Pancreas (tissue), 10 donors: ENCODE measurements at regions not wholly inside any gene's neighbourhood (a gene's known extent, or its start where the extent isn't known, plus 50 kb on each side); places are given as distances from the start of the nearest gene placed in this dataset.

Experiments used
- ATAC-seq, 4 donors: fragments of 200-7000 bp; cut with Tn5 transposase; one replicate each; pipeline versions ENCODE4 v1.8.0 to v1.9.1; 2020; ENCODE audit warnings: mild to moderate bottlenecking in 4 of 4, moderate library complexity in 4 of 4
- DNase-seq, 6 donors: peaks; one replicate each; pipeline ENCODE4 v3.0.0-alpha.2; 2020
- FAIRE-seq: peaks from 2 replicates; lab custom pipeline; 2012; peaks lifted over from hg19 to GRCh38; lab: Jason Lieb, UNC
- H3K27ac ChIP-seq, 4 donors: fragments of 200-600 bp; sonication (generic); 1 replicate in 3 of 4; 2 replicates in 1 of 4; pipeline versions ENCODE4 v1.5.0 to v1.8.0; 2020
- H3K27me3 ChIP-seq, 4 donors: fragments of 200-600 bp; one replicate each; pipeline ENCODE4 v1.8.0; 2021
- H3K36me3 ChIP-seq, 3 donors: fragments of 200-600 bp; sonication (generic) in 1 of 3; one replicate each; pipeline versions ENCODE4 v1.5.0 to v1.8.0; 2020 to 2021
- H3K4me1 ChIP-seq, 3 donors: fragments of 200-600 bp; one replicate each; pipeline ENCODE4 v1.8.0; 2021
- H3K4me3 ChIP-seq, 4 donors: fragments of 200-600 bp; sonication (generic) in 2 of 4; one replicate each; pipeline versions ENCODE4 v1.5.0 to v1.8.0; 2020 to 2021
- H3K9me3 ChIP-seq, 4 donors: fragments of 200-600 bp; one replicate each; pipeline ENCODE4 v1.8.0; 2021
- WGBS, 2 donors: extraction: QIAGEN DNeasy Blood & Tissue Kit; methylation state at CpG; one replicate each; pipeline ENCODE4 v1.1.7; 2013; 5-methylcytosine and 5-hydroxymethylcytosine counted together
- intact Hi-C, 3 donors: fragments of 100-400 bp; cut with DNase I; formaldehyde crosslinking; loops; one replicate each; pipeline versions ENCODE4 v1.11.1 to v1.14.2; 2022
- TF ChIP-seq, protein P1 (sequence below), 4 donors: fragments of 200-600 bp; sonication (generic) in 3 of 4; IDR thresholded peaks; one replicate each; pipeline versions ENCODE4 v1.5.0 to v1.8.0; 2021; ENCODE audit warnings: antibody characterized with exemption in 4 of 4
- donor health status: healthy with polysubstance abuse.
- donor health status: DM: no; HTN: no; CAD: no; lungs with moderate emphysema.
- donor health status: DM: no; HTN: no; CAD: no.
- donor health status: control.
- donor health status: control.
- donor health status: Bipolar disorder and iron deficiency.
- donor health status: DM: yes; HTN: yes; CAD: no.
- donor health status: DM: no; HTN: no; CAD: no.
- donor health status: DM: no; HTN: no; CAD: no.
- donor health status: DM: yes; HTN: yes; CAD: no.

DNA sequence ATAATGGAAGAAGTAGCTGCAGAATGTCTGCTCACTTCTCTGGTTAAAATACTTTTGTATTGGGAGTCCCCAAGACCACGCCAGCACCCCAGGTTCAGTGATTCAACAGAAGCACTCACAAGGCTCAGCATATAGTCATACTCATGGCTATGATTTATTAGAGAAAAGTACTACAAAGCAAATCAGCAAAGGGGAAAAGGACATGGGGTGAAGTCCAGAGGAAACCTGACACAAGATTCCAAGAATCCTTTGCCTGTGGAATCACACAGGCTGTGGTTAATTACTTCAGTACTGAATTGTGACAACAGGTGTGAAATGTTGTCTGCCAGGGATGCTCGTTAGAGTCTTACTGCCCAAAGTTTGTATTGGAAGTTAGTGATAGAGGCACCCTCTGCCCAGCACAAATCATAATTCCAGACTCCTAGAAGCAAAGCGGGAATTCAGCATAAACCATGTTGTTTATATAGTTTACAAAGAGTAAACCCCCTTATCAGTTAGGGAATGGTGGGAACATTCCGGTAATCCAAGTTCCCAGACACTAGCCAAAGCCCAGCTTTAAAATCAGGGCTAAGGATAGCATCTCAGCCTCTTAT is 79.4 kb downstream of the HYCC1 start:
- FAIRE-seq = no peak
- Histone ChIP-seq H3K27ac (no peak overlapping the region), H3K4me1 (no peaks in the 10 kb centered on the region), H3K9me3 (no peaks in the 10 kb centered on the region), H3K36me3 (no peaks in the 10 kb centered on the region), H3K27me3 (no peaks in the 10 kb centered on the region), H3K4me3 (no peak overlapping the region)
- intact Hi-C loops = no loop called here
- no peak for DNase-seq
- TF ChIP-seq, protein P1, sequence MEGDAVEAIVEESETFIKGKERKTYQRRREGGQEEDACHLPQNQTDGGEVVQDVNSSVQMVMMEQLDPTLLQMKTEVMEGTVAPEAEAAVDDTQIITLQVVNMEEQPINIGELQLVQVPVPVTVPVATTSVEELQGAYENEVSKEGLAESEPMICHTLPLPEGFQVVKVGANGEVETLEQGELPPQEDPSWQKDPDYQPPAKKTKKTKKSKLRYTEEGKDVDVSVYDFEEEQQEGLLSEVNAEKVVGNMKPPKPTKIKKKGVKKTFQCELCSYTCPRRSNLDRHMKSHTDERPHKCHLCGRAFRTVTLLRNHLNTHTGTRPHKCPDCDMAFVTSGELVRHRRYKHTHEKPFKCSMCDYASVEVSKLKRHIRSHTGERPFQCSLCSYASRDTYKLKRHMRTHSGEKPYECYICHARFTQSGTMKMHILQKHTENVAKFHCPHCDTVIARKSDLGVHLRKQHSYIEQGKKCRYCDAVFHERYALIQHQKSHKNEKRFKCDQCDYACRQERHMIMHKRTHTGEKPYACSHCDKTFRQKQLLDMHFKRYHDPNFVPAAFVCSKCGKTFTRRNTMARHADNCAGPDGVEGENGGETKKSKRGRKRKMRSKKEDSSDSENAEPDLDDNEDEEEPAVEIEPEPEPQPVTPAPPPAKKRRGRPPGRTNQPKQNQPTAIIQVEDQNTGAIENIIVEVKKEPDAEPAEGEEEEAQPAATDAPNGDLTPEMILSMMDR (IDR thresholded peaks at IDR 0.05) = no peak
- WGBS, 2 donors = 41 to 46% methylated on average over 4 of the region's 4 CpGs
- ATAC-seq = no peak

DNA sequence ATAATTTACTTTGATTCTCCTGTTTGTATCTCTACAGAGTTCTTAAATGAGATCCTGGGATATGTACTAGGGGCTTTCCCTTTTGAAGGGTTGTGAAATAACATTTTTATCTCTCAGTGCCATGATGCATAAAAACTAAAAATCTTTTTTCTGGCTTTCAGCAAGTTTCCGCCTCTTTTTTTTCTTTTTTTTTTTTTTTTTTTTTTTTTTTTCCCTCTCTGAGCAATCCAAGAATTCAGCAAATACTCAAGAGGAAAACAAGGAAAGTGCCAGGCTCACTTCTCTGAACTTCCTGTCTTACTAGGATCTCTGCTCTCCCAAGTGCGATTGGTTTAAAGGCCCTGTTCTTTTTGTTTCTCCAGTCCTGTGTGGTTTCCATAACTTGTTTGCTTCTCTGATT is 79.9 kb downstream of the HYCC1 start:
- no peak overlapping the region for H3K4me3 ChIP-seq
- no peaks in the 10 kb centered on the region for H3K4me1 ChIP-seq
- DNase-seq = no peak
- H3K27me3 ChIP-seq = no peaks in the 10 kb centered on the region
- FAIRE-seq = no peak
- intact Hi-C loops = no loop called here
- H3K36me3 ChIP-seq = no peaks in the 10 kb centered on the region
- WGBS, 2 donors = 74 to 88% methylated on average over 2 of the region's 2 CpGs
- TF ChIP-seq, protein P1 (IDR thresholded peaks at IDR 0.05) = no peak
- H3K27ac ChIP-seq = no peak overlapping the region
- no peaks in the 10 kb centered on the region for H3K9me3 ChIP-seq
- no peak for ATAC-seq

DNA sequence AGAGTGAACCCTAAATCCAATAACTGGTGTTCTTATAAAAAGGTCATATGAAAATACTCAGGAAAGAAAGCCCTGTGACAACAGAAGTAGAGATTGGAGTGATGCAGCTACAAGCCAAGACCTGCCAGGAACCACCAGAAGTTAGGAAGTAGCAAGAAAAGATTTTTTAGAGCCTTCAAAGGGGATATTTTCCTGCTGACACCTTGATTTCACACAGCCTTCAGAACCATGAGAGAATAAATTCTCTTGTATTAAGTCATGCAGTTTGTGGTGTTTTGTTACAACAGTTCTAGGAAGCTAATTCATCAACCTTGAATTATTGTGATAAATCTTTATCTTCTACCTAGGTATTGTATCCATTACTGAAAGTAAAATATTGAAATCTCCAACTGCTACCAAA is 81.0 kb downstream of the HYCC1 start:
- H3K4me3 ChIP-seq = no peak overlapping the region
- FAIRE-seq = no peak

DNA sequence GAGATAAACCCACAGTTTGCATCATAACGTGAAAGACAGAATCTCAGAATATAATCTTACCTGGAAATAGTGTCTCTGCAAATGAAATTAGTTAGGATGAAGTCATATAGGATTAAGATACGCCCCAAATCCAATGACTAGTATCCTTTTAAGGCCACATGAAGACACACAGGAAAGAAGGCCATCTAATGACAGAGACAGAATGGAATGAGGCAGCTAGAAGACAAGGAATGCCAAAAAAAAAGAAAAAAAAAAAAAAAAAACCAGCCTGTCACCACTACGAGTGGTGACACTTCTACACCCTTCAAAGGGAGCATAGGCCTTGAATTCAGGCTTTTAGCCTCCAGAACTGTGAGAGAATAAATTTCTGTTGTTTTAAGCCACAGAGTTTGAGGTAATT is 82.9 kb downstream of the HYCC1 start:
- H3K4me1 ChIP-seq = no peaks in the 10 kb centered on the region
- no peak overlapping the region for H3K4me3 ChIP-seq
- no peak for FAIRE-seq
- no peaks in the 10 kb centered on the region for H3K9me3 ChIP-seq
- no peak for DNase-seq
- ATAC-seq = no peak
- TF ChIP-seq, protein P1 (IDR thresholded peaks at IDR 0.05) = no peak
- 88 to 92% methylated on average over 3 of the region's 3 CpGs for WGBS, 2 donors
- no peaks in the 10 kb centered on the region for H3K36me3 ChIP-seq
- intact Hi-C loops = no loop called here
- no peak overlapping the region for H3K27ac ChIP-seq
- H3K27me3 ChIP-seq = no peaks in the 10 kb centered on the region

More for the DNA sequence above, 81.0 kb downstream of the HYCC1 start:
- TF ChIP-seq, protein P1 (IDR thresholded peaks at IDR 0.05) = no peak
- intact Hi-C loops = no loop called here
- ATAC-seq (no peak), DNase-seq (no peak)
- no peaks in the 10 kb centered on the region for H3K36me3 ChIP-seq
- H3K4me1 ChIP-seq = no peaks in the 10 kb centered on the region
- H3K27me3 ChIP-seq = no peaks in the 10 kb centered on the region
- no peaks in the 10 kb centered on the region for H3K9me3 ChIP-seq
- H3K27ac ChIP-seq = no peak overlapping the region

DNA sequence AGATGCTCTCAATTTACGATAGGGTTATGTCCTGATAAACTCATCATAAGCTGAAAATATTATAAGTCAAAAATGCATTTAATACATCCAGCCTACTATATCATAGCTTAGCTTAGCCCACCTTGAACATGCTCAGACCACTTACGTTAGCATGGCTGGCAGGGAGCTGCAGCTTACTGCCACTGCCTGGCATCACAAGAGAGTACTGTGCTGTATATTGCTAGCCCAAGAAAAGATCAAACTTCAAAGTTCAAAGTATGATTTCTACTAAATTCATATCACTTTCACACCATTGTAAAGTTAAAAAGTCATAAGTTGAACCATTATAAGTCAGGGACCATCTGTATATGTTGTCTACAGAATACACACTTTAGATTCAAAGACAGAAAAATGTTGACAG is 91.6 kb downstream of the HYCC1 start:
- DNase-seq = no peak
- no peak overlapping the region for H3K4me3 ChIP-seq
- TF ChIP-seq, protein P1 (IDR thresholded peaks at IDR 0.05) = no peak
- no peak overlapping the region for H3K27ac ChIP-seq
- no peaks in the 10 kb centered on the region for H3K4me1 ChIP-seq
- no peak for ATAC-seq
- H3K36me3 ChIP-seq = no peaks in the 10 kb centered on the region
- FAIRE-seq = no peak
- no peaks in the 10 kb centered on the region for H3K9me3 ChIP-seq
- WGBS, 2 donors = 94 to 98% methylated on average over 2 of the region's 2 CpGs
- no peaks in the 10 kb centered on the region for H3K27me3 ChIP-seq
- intact Hi-C loops = no loop called here
